H1 (cell line): ENCODE measurements at regions not wholly inside any gene's neighbourhood (a gene's known extent, or its start where the extent isn't known, plus 50 kb on each side); places are given as distances from the start of the nearest gene placed in this dataset.

ENCODE experiments used
- CTCF ChIA-PET: fragments of 300-600 bp; sonication (Branson Sonifier 250); formaldehyde crosslinking; loops from one replicate; lab custom pipeline; 2021; ENCODE audit not compliant: partially characterized antibody; lab: Charles Lee
- POLR2A ChIA-PET: fragments of 300-600 bp; sonication (Branson Sonifier 250); formaldehyde crosslinking; loops from one replicate; lab custom pipeline; 2021; ENCODE audit warnings: inconsistent platforms; ENCODE audit not compliant: partially characterized antibody; lab: Charles Lee
- DNase-seq, 2 experiments: peaks; one replicate each; pipeline versions ENCODE4 v3.0.0 to v3.0.0-alpha.2; 2010 to 2022; ENCODE audit warnings: low spot score in 2 of 2, low read depth in 1 of 2, mixed read lengths in 1 of 2
- FAIRE-seq: peaks from 2 replicates; lab custom pipeline; 2011; peaks lifted over from hg19 to GRCh38; lab: Jason Lieb, UNC
- H2AFZ ChIP-seq: 2 replicates; pipeline ENCODE4 v1.8.1; 2012; ENCODE audit warnings: low read length, inconsistent platforms
- H2AK5ac ChIP-seq: 2 replicates; pipeline ENCODE4 v1.6.1; 2013; ENCODE audit warnings: low read depth, low read length
- H2BK120ac ChIP-seq: replicated peaks from 2 replicates; pipeline ENCODE3; 2013; ENCODE audit warnings: low read depth, low read length, inconsistent platforms
- H2BK12ac ChIP-seq: 2 replicates; pipeline ENCODE4 v1.6.1; 2013; ENCODE audit warnings: low read depth, low read length
- H2BK15ac ChIP-seq: 2 replicates; pipeline ENCODE4 v1.6.1; 2013; ENCODE audit warnings: low read length
- H2BK20ac ChIP-seq: 2 replicates; pipeline ENCODE4 v1.6.1; 2013; ENCODE audit warnings: low read length
- H2BK5ac ChIP-seq: 2 replicates; pipeline ENCODE4 v1.6.1; 2013; ENCODE audit warnings: low read depth, low read length
- H3K14ac ChIP-seq: 2 replicates; pipeline ENCODE4 v1.6.1; 2013; ENCODE audit warnings: inconsistent platforms; ENCODE audit not compliant: insufficient read length
- H3K18ac ChIP-seq: 2 replicates; pipeline ENCODE4 v1.6.1; 2013; ENCODE audit warnings: low read length; ENCODE audit errors: extremely low read depth
- H3K23ac ChIP-seq: 2 replicates; pipeline ENCODE4 v1.6.1; 2013; ENCODE audit warnings: inconsistent platforms; ENCODE audit not compliant: insufficient read length
- H3K23me2 ChIP-seq: 2 replicates; pipeline ENCODE4 v1.6.1; 2013; ENCODE audit warnings: low read depth, low read length
- H3K27ac ChIP-seq: 2 replicates; pipeline ENCODE4 v1.6.1; 2011; ENCODE audit warnings: low read depth, low read length, inconsistent platforms
- H3K27me3 ChIP-seq, 4 experiments: replicated peaks in 1 of 4; 1 replicate in 1 of 4; 2 replicates in 3 of 4; pipeline versions ENCODE4 v1.6.1 to v1.8.1; 2011 to 2013; ENCODE audit warnings: low read length in 3 of 4, mild to moderate bottlenecking in 3 of 4, inconsistent platforms in 2 of 4, mixed read lengths in 2 of 4, moderate library complexity in 1 of 4; ENCODE audit not compliant: control insufficient read depth in 3 of 4, insufficient read depth in 3 of 4; ENCODE audit errors: extremely low read depth in 1 of 4
- H3K36me3 ChIP-seq, 4 experiments: 2 replicates each; pipeline versions ENCODE4 v1.6.1 to v1.8.1; 2011 to 2013; ENCODE audit warnings: mild to moderate bottlenecking in 4 of 4, low read length in 3 of 4, moderate library complexity in 2 of 4, control low read depth in 1 of 4, inconsistent platforms in 1 of 4; ENCODE audit not compliant: insufficient read depth in 4 of 4, control insufficient read depth in 2 of 4
- H3K4ac ChIP-seq: replicated peaks from 2 replicates; pipeline ENCODE3; 2013; ENCODE audit warnings: low read length, low read depth, mixed read lengths, inconsistent platforms; ENCODE audit not compliant: insufficient read length
- H3K4me1 ChIP-seq, 4 experiments: replicated peaks in 1 of 4; 1 replicate in 1 of 4; 2 replicates in 3 of 4; pipeline versions ENCODE4 v1.6.1 to v1.8.1; 2011 to 2013; ENCODE audit warnings: low read length in 3 of 4, inconsistent platforms in 2 of 4, mixed read lengths in 1 of 4; ENCODE audit not compliant: insufficient read depth in 4 of 4, control insufficient read depth in 3 of 4
- H3K4me2 ChIP-seq, 2 experiments: 2 replicates each; pipeline versions ENCODE4 v1.6.1 to v1.8.1; 2011 to 2013; ENCODE audit warnings: low read depth in 2 of 2, low read length in 2 of 2, control low read depth in 1 of 2, inconsistent platforms in 1 of 2, mild to moderate bottlenecking in 1 of 2; ENCODE audit not compliant: insufficient read depth in 1 of 2
- H3K4me3 ChIP-seq, 4 experiments: fragments of 200-600, 300-600 bp in 1 of 4; sonication (generic), shearing (Covaris generic), sonication (Bioruptor Twin) in 1 of 4; 2 replicates each; pipeline versions ENCODE4 v1.5.1 to v1.8.1; 2011 to 2016; ENCODE audit warnings: low read length in 4 of 4, low read depth in 3 of 4, control low read depth in 2 of 4, inconsistent platforms in 2 of 4, mild to moderate bottlenecking in 2 of 4, mixed read lengths in 1 of 4, moderate library complexity in 1 of 4; ENCODE audit not compliant: insufficient read depth in 2 of 4; ENCODE audit errors: extremely low read depth in 1 of 4
- H3K56ac ChIP-seq: replicated peaks from 2 replicates; pipeline ENCODE3; 2013; ENCODE audit warnings: low read depth, mild to moderate bottlenecking, mixed read lengths, low read length, inconsistent platforms; ENCODE audit not compliant: insufficient read length
- H3K79me1 ChIP-seq: 2 replicates; pipeline ENCODE4 v1.6.1; 2013; ENCODE audit warnings: low read depth, low read length, control low read depth
- H3K79me2 ChIP-seq, 2 experiments: 2 replicates each; pipeline versions ENCODE4 v1.6.1 to v1.8.1; 2012 to 2013; ENCODE audit warnings: low read length in 2 of 2, mild to moderate bottlenecking in 2 of 2, inconsistent platforms in 1 of 2; ENCODE audit not compliant: insufficient read depth in 2 of 2, control insufficient read depth in 1 of 2
- H3K9ac ChIP-seq, 4 experiments: replicated peaks in 1 of 4; 1 replicate in 1 of 4; 2 replicates in 3 of 4; pipeline versions ENCODE4 v1.6.1 to v1.8.1; 2011 to 2013; ENCODE audit warnings: low read depth in 3 of 4, low read length in 3 of 4, control low read depth in 2 of 4, mild to moderate bottlenecking in 2 of 4, moderate library complexity in 2 of 4, inconsistent platforms in 1 of 4; ENCODE audit errors: extremely low read depth in 1 of 4
- H3K9me3 ChIP-seq, 2 experiments: 2 replicates each; pipeline versions ENCODE4 v1.6.1 to v1.8.1; 2012 to 2013; ENCODE audit warnings: mild to moderate bottlenecking in 2 of 2, moderate library complexity in 2 of 2, control low read depth in 1 of 2, inconsistent platforms in 1 of 2, low read depth in 1 of 2, low read length in 1 of 2, mixed read lengths in 1 of 2; ENCODE audit not compliant: insufficient read depth in 2 of 2
- H4K20me1 ChIP-seq, 2 experiments: replicated peaks in 1 of 2; 2 replicates each; pipeline versions ENCODE3 to v1.8.1; 2011 to 2013; ENCODE audit warnings: inconsistent platforms in 2 of 2, low read length in 2 of 2, mild to moderate bottlenecking in 1 of 2; ENCODE audit not compliant: insufficient read depth in 2 of 2, control insufficient read depth in 1 of 2
- H4K5ac ChIP-seq: 2 replicates; pipeline ENCODE4 v1.6.1; 2013; ENCODE audit warnings: low read length, low read depth, mixed read lengths, inconsistent platforms; ENCODE audit not compliant: insufficient read length
- H4K8ac ChIP-seq: 2 replicates; pipeline ENCODE4 v1.8.0; 2013; ENCODE audit warnings: mild to moderate bottlenecking, moderate library complexity, low read length, inconsistent platforms; ENCODE audit not compliant: insufficient read depth; ENCODE audit errors: extremely low read depth
- H4K91ac ChIP-seq: replicated peaks from 2 replicates; pipeline ENCODE3; 2013; ENCODE audit warnings: low read length, mixed read lengths, inconsistent platforms; ENCODE audit not compliant: insufficient read length
- HDAC2 ChIP-seq, 2 experiments: fragments of 300-600 bp in 1 of 2; sonication (generic) in 1 of 2; IDR thresholded peaks; 2 replicates each; pipeline ENCODE4 v1.6.1; 2011 to 2012; ENCODE audit warnings: low read depth in 2 of 2, low read length in 2 of 2, mild to moderate bottlenecking in 2 of 2, moderate library complexity in 2 of 2, borderline replicate concordance in 1 of 2, inconsistent platforms in 1 of 2
- WGBS, 2 experiments: shearing (Covaris generic) in 1 of 2; methylation state at CpG; one replicate each; pipeline versions ENCODE4 v1.1.6 to v1.1.7; 2013 to 2015; ENCODE audit warnings: low lambda C conversion rate in 2 of 2, mixed read lengths in 2 of 2, inconsistent platforms in 1 of 2, low coverage in 1 of 2, missing lambda C conversion rate in 1 of 2; ENCODE audit not compliant: insufficient replicate concordance in 2 of 2, insufficient coverage in 1 of 2, insufficient read length in 1 of 2; ENCODE audit errors: extremely low coverage in 1 of 2, missing lambda C conversion rate in 1 of 2; 5-methylcytosine and 5-hydroxymethylcytosine counted together
- TF ChIP-seq, protein P1 (sequence below): IDR thresholded peaks from 2 replicates; pipeline ENCODE4 v1.6.1; 2011; ENCODE audit warnings: low read depth, mild to moderate bottlenecking, low read length; ENCODE audit not compliant: insufficient read depth

DNA sequence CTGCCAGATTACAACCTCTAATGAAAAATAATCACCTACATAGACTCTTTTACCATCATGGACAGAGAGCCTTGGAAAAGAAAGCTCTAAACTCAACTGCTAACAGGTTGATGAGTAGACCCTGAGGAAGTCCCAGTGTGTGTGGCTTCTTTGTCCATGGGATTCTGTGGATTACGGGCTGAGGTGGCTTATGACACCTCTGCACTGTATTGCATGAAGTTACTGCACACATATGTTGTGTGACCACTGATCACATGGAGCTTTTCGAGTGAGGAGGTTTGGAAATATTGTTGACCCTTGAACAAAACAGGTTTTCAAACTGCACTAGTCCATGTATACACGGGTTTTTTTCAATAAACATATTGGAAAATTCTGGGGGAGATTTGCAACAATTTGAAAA, 124.4 kb downstream of the RIN2 start:
- Histone ChIP-seq H2BK120ac (no peak overlapping the region), H2AK5ac (no peak overlapping the region), H3K27ac (no peak overlapping the region), H4K8ac (no peak overlapping the region), H3K36me3 (no peaks in the 10 kb centered on the region), H3K4ac (no peak overlapping the region), H3K9ac (no peak overlapping the region), H3K23ac (no peak overlapping the region), H4K5ac (no peak overlapping the region), H3K27me3 (no peaks in the 10 kb centered on the region), H3K23me2 (no peaks in the 10 kb centered on the region), H3K79me2 (no peaks in the 10 kb centered on the region), H2BK12ac (no peak overlapping the region), H3K4me1 (no peaks in the 10 kb centered on the region), H2BK5ac (no peak overlapping the region), H3K4me2 (no peak overlapping the region), H4K20me1 (no peaks in the 10 kb centered on the region), H3K9me3 (no peaks in the 10 kb centered on the region), H2BK15ac (no peak overlapping the region), H4K91ac (no peak overlapping the region), H3K18ac (no peak overlapping the region), H3K4me3 (no peak overlapping the region), H2AFZ (no peak overlapping the region), H2BK20ac (no peak overlapping the region), H3K56ac (no peak overlapping the region), H3K79me1 (no peaks in the 10 kb centered on the region), H3K14ac (no peak overlapping the region)
- no peak for FAIRE-seq
- ChIA-PET CTCF (interaction anchor here (0.7 kb wide), 1 partner anchor 712 kb away, joined by 3 read pairs; no protein-coding TSS in a partner anchor), POLR2A (no interaction called here)
- DNase-seq = no peak
- 70% methylated on average over 3 of the region's 3 CpGs; no CpG with 5 or more reads in 1 of the 2 experiments for WGBS, 2 experiments
- TF ChIP-seq, protein P1, sequence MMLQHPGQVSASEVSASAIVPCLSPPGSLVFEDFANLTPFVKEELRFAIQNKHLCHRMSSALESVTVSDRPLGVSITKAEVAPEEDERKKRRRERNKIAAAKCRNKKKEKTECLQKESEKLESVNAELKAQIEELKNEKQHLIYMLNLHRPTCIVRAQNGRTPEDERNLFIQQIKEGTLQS = no peak
- no peak for TF ChIP-seq HDAC2 (IDR thresholded peaks at IDR 0.05; ENCODE audit: borderline replicate concordance in 1 of 2, low read depth in 2 of 2, low read length in 2 of 2)
